ENCODE measurements at regions not wholly inside any gene's neighbourhood (a gene's known extent, or its start where the extent isn't known, plus 50 kb on each side); places are given as distances from the start of the nearest gene placed in this dataset.

- Histone ChIP-seq H3K4me3 (ENCODE audit: low read length) (no peak overlapping the region), H3K27ac (ENCODE audit: low read depth, low read length) (no peak overlapping the region), H3K4me1 (ENCODE audit: control insufficient read depth, insufficient read depth, low read length) (no peaks in the 10 kb centered on the region), H3K9ac (ENCODE audit: extremely low read depth, low read length, poor library complexity, severe bottlenecking) (no peak overlapping the region), H3K36me3 (ENCODE audit: control insufficient read depth, insufficient read depth, low read length) (no peaks in the 10 kb centered on the region), H3K9me3 (ENCODE audit: control insufficient read depth, low read length) (peaks cover 11% of the 10 kb centered on the region), H3K27me3 (ENCODE audit: control insufficient read depth, insufficient read depth, low read length, poor library complexity, severe bottlenecking) (no peaks in the 10 kb centered on the region)
- Mint-ChIP-seq H3K4me1 (peaks cover 18% of the 10 kb centered on the region), H3K4me3 (no peak overlapping the region), H3K36me3 (ENCODE audit: low read depth) (peaks cover 5% of the 10 kb centered on the region), H3K27me3 (ENCODE audit: insufficient read depth) (no peaks in the 10 kb centered on the region), H3K9me3 (peaks cover 16% of the 10 kb centered on the region), H3K27ac (no peak overlapping the region)
- no peak for TF ChIP-seq CTCF (conservative IDR thresholded peaks at IDR 0.05)
- no peak for DNase-seq
Measured at GRCh38 chr18:39635966-39636365, 2070.4 kb upstream of the CELF4 start.

- Mint-ChIP-seq H3K4me3 (no peak overlapping the region), H3K27me3 (ENCODE audit: insufficient read depth) (no peaks in the 10 kb centered on the region), H3K9me3 (peaks cover 16% of the 10 kb centered on the region), H3K36me3 (ENCODE audit: low read depth) (peaks cover 5% of the 10 kb centered on the region), H3K27ac (no peak overlapping the region), H3K4me1 (peaks cover 18% of the 10 kb centered on the region)
- Histone ChIP-seq H3K27ac (ENCODE audit: low read depth, low read length) (no peak overlapping the region), H3K4me3 (ENCODE audit: low read length) (no peak overlapping the region), H3K36me3 (ENCODE audit: control insufficient read depth, insufficient read depth, low read length) (no peaks in the 10 kb centered on the region), H3K27me3 (ENCODE audit: control insufficient read depth, insufficient read depth, low read length, poor library complexity, severe bottlenecking) (no peaks in the 10 kb centered on the region), H3K4me1 (ENCODE audit: control insufficient read depth, insufficient read depth, low read length) (no peaks in the 10 kb centered on the region), H3K9me3 (ENCODE audit: control insufficient read depth, low read length) (peaks cover 11% of the 10 kb centered on the region), H3K9ac (ENCODE audit: extremely low read depth, low read length, poor library complexity, severe bottlenecking) (no peak overlapping the region)
- DNase-seq: no peak
- no peak for TF ChIP-seq CTCF (conservative IDR thresholded peaks at IDR 0.05)
Measured at GRCh38 chr18:39635192-39635591, 2069.6 kb upstream of the CELF4 start.

GRCh38 chr18:39627936-39628335 is 2062.3 kb upstream of the CELF4 start:
- DNase-seq: no peak
- Histone ChIP-seq H3K9me3 (ENCODE audit: control insufficient read depth, low read length) (no peaks in the 10 kb centered on the region), H3K27ac (ENCODE audit: low read depth, low read length) (no peak overlapping the region), H3K4me1 (ENCODE audit: control insufficient read depth, insufficient read depth, low read length) (no peaks in the 10 kb centered on the region), H3K9ac (ENCODE audit: extremely low read depth, low read length, poor library complexity, severe bottlenecking) (no peak overlapping the region), H3K4me3 (ENCODE audit: low read length) (no peak overlapping the region), H3K27me3 (ENCODE audit: control insufficient read depth, insufficient read depth, low read length, poor library complexity, severe bottlenecking) (no peaks in the 10 kb centered on the region), H3K36me3 (ENCODE audit: control insufficient read depth, insufficient read depth, low read length) (no peaks in the 10 kb centered on the region)
- WGBS, 2 experiments (ENCODE audit: insufficient coverage in 1 of 2, insufficient read length in 1 of 2): 88% methylated on average over 4 of the region's 5 CpGs; no CpG with 5 or more reads in 1 of the 2 experiments
- Mint-ChIP-seq H3K36me3 (ENCODE audit: low read depth) (no peaks in the 10 kb centered on the region), H3K9me3 (no peaks in the 10 kb centered on the region), H3K4me1 (peaks cover 23% of the 10 kb centered on the region), H3K27ac (no peak overlapping the region), H3K27me3 (ENCODE audit: insufficient read depth) (no peaks in the 10 kb centered on the region), H3K4me3 (no peak overlapping the region)
- TF ChIP-seq CTCF (conservative IDR thresholded peaks at IDR 0.05): no peak

Data from endodermal cell (in vitro differentiated cells).